ENCODE measurements at regions not wholly inside any gene's neighbourhood (a gene's known extent, or its start where the extent isn't known, plus 50 kb on each side); places are given as distances from the start of the nearest gene placed in this dataset.

DNA sequence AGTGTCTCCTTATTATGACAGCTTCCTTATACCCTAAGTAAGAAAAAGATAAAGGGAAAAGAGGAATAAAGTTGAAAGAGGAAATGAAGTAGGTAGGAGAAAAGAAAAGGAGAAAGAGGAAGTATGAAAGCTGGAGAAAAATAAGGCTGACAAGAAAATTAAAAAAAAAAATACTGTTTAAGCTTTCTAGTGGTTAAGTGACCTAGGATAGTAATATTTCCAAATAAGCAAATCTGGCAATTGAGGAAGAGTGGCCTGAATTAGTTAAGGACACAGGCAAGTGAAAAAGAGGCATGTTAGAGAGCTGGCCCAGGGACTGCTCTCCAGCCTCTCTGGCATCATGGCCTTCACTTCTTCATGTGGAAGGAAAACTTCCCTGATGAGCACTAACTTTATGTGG is 76.5 kb upstream of the ADGRF1 start:
- TF ChIP-seq, protein P1, sequence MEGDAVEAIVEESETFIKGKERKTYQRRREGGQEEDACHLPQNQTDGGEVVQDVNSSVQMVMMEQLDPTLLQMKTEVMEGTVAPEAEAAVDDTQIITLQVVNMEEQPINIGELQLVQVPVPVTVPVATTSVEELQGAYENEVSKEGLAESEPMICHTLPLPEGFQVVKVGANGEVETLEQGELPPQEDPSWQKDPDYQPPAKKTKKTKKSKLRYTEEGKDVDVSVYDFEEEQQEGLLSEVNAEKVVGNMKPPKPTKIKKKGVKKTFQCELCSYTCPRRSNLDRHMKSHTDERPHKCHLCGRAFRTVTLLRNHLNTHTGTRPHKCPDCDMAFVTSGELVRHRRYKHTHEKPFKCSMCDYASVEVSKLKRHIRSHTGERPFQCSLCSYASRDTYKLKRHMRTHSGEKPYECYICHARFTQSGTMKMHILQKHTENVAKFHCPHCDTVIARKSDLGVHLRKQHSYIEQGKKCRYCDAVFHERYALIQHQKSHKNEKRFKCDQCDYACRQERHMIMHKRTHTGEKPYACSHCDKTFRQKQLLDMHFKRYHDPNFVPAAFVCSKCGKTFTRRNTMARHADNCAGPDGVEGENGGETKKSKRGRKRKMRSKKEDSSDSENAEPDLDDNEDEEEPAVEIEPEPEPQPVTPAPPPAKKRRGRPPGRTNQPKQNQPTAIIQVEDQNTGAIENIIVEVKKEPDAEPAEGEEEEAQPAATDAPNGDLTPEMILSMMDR (IDR thresholded peaks at IDR 0.05), result no peak
- TF ChIP-seq POLR2A (IDR thresholded peaks at IDR 0.05), result no peak
